GM23248 (cell line): ENCODE measurements at regions not wholly inside any gene's neighbourhood (a gene's known extent, or its start where the extent isn't known, plus 50 kb on each side); places are given as distances from the start of the nearest gene placed in this dataset.

Experiments used
- DNase-seq: peaks from one replicate; pipeline ENCODE4 v3.0.0-alpha.2; 2015
- H2AFZ ChIP-seq: fragments of 200-600 bp; sonication (generic); 2 replicates; pipeline ENCODE4 v1.6.1; 2016; ENCODE audit warnings: antibody characterized with exemption
- H3F3A ChIP-seq: fragments of 200-600 bp; sonication (generic); 2 replicates; pipeline ENCODE4 v1.6.1; 2016; ENCODE audit warnings: mild to moderate bottlenecking, antibody characterized with exemption, mixed run types; ENCODE audit not compliant: insufficient read depth
- H3K27ac ChIP-seq: fragments of 200-600 bp; sonication (generic); 2 replicates; pipeline ENCODE4 v1.5.1; 2016; ENCODE audit warnings: mild to moderate bottlenecking
- H3K27me3 ChIP-seq: fragments of 200-600 bp; sonication (generic); replicated peaks from 2 replicates; pipeline ENCODE4 v1.6.1; 2016; ENCODE audit warnings: mild to moderate bottlenecking; ENCODE audit not compliant: insufficient read depth
- H3K36me3 ChIP-seq: fragments of 200-600 bp; sonication (generic); 2 replicates; pipeline ENCODE4 v1.6.1; 2016; ENCODE audit warnings: low read depth, mild to moderate bottlenecking
- H3K4me1 ChIP-seq: fragments of 200-600 bp; sonication (generic); 2 replicates; pipeline ENCODE4 v1.6.1; 2016; ENCODE audit warnings: mild to moderate bottlenecking; ENCODE audit not compliant: insufficient read depth
- H3K4me2 ChIP-seq: fragments of 200-600 bp; sonication (generic); one replicate; pipeline ENCODE4 v1.6.1; 2016; ENCODE audit warnings: mild to moderate bottlenecking; ENCODE audit not compliant: unreplicated experiment
- H3K4me3 ChIP-seq: fragments of 200-600 bp; sonication (generic); 2 replicates; pipeline ENCODE4 v1.5.1; 2016; ENCODE audit warnings: mild to moderate bottlenecking
- H3K79me2 ChIP-seq: fragments of 200-600 bp; sonication (generic); 2 replicates; pipeline ENCODE4 v1.6.1; 2016; ENCODE audit warnings: mild to moderate bottlenecking; ENCODE audit not compliant: insufficient read depth
- H3K9ac ChIP-seq: fragments of 200-600 bp; sonication (generic); 2 replicates; pipeline ENCODE4 v1.6.1; 2016; ENCODE audit warnings: mild to moderate bottlenecking
- H3K9me2 ChIP-seq: fragments of 200-600 bp; sonication (generic); 2 replicates; pipeline ENCODE4 v1.6.1; 2016; ENCODE audit warnings: mixed run types, mild to moderate bottlenecking, moderate library complexity; ENCODE audit not compliant: insufficient read depth
- H3K9me3 ChIP-seq: fragments of 200-600 bp; sonication (generic); one replicate; pipeline ENCODE4 v1.6.1; 2017; ENCODE audit warnings: low read depth
- H4K20me1 ChIP-seq: fragments of 200-600 bp; sonication (generic); 2 replicates; pipeline ENCODE4 v1.6.0; 2016; ENCODE audit not compliant: insufficient read depth
- EZH2 ChIP-seq: fragments of 200-600 bp; sonication (generic); IDR thresholded peaks from 2 replicates; pipeline ENCODE4 v1.6.1; 2018; ENCODE audit warnings: antibody characterized with exemption, mild to moderate bottlenecking; ENCODE audit not compliant: insufficient read depth, poor library complexity, severe bottlenecking
- EZH2phosphoT487 ChIP-seq: fragments of 200-600 bp; sonication (generic); IDR thresholded peaks from 2 replicates; pipeline ENCODE4 v1.6.1; 2018; ENCODE audit warnings: antibody characterized with exemption, moderate library complexity, mild to moderate bottlenecking, low read depth; ENCODE audit not compliant: insufficient read depth
- whole genome bisulfite sequencing, 2 experiments: methylation state at CpG; one replicate each; pipeline ENCODE4 v1.1.6; 2015 to 2017; ENCODE audit warnings: low lambda C conversion rate in 2 of 2, low coverage in 1 of 2; ENCODE audit errors: missing lambda C conversion rate in 2 of 2; 5-methylcytosine and 5-hydroxymethylcytosine counted together
- in situ Hi-C: fragments of 300-500 bp; cut with MboI; formaldehyde crosslinking; loops from 2 replicates; pipeline ENCODE4 v1.15.0; 2020

DNA sequence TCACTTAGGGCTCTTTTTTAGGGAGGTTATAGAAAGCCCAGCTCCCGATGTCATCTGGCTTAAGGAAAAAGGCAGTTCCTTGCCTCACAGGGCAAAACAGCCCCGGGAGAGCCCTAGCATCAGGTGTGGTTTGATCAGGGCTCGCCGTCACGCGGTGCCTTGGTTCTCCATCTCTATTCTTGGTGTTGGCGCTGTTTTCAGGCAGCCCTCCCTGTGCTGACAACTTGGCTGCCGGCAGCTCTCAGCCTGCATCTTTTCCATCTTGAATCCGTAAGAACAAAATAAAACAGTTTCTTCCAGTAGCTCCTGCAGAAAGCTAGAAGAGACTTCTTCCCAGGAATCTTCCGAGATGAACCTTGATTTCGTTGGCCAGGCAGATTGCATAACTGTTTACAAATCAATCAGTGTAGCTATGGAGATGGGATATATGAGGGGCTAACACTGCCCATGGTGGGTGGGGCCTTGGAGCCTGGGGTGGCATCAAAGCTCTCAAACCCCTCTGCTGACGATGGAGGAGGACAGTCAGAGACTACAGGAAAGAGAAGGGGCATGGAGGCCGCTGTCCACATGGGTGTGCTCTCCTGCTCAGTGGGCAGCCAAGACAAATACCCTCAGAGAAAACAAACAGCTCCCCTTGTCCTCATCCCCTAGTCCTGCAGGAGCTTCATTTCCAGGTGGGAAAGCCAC lies 370.7 kb upstream of the C1orf174 start:
- no peak overlapping the region for H2AFZ ChIP-seq
- no peak for DNase-seq
- no peaks in the 10 kb centered on the region for H4K20me1 ChIP-seq
- no peaks in the 10 kb centered on the region for H3K9me3 ChIP-seq
- in situ Hi-C loops = no loop called here
- H3K4me2 ChIP-seq = no peak overlapping the region
- TF ChIP-seq EZH2phosphoT487 (no peak), EZH2 (no peak)
- no peak overlapping the region for H3K27ac ChIP-seq
- H3K79me2 ChIP-seq = no peaks in the 10 kb centered on the region
- WGBS, 2 experiments = 28 to 42% methylated on average over 13 of the region's 13 CpGs
- H3K4me3 ChIP-seq = no peak overlapping the region
- no peaks in the 10 kb centered on the region for H3K27me3 ChIP-seq
- H3K9ac ChIP-seq = no peak overlapping the region
- H3K9me2 ChIP-seq = no peaks in the 10 kb centered on the region
- H3K36me3 ChIP-seq = no peaks in the 10 kb centered on the region
- H3K4me1 ChIP-seq = no peaks in the 10 kb centered on the region
- H3F3A ChIP-seq = no peaks in the 10 kb centered on the region

DNA sequence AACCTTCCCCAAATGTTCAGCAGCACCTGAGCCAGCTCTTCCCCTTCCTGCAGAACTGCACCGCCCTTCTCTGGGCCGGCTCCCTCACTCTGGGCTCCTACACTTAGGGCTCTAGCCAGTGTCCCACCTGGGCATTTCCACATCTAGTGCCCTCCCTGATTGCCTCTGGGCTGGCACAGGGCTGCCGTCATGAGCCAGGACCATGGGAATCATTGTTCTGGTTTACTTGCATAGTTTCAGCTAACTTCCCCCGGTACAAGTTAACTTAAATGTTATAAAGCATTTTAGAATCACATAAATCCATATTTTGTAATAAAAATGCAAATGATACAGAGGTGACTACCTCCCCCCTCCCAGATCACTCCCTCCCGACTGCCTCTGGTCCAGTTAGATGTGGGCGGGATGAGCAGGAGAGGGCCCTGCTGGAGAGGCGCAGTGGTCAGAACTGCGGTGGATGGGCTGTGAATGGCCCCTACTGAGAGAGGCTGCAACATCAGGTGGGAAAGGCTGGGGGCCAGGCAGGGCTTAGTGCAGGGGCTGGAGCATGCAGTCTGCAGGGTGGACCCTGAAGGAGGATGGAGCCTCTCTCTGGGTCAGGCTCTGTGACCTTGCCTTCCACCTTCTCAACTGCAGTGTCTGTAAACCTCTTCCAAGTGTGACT lies 371.4 kb upstream of the C1orf174 start:
- no peak for DNase-seq
- H3K79me2 ChIP-seq = no peaks in the 10 kb centered on the region

DNA sequence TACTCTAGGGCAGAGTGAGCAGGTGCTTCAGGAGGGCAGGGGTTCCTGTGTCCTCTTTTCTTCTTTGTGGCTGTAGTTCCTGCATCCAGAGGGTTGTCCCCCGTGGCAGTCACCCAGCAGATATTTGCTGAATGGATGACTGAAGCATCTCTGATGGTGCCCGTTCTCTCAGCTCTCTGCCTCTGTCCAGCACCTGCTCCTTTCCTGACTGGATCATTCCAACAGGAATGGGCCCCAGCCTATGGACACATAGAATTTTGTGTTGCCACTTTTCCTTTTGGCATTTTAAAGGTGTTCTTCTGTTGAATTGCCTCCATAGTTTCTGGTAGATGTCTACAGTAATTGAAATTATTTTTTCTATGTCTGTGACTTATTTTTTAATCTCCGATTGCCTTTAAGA lies 372.5 kb upstream of the C1orf174 start:
- in situ Hi-C loops = no loop called here
- Histone ChIP-seq H3K36me3 (no peaks in the 10 kb centered on the region), H4K20me1 (no peaks in the 10 kb centered on the region), H2AFZ (no peak overlapping the region), H3K9me2 (no peaks in the 10 kb centered on the region), H3K27ac (no peak overlapping the region), H3F3A (no peaks in the 10 kb centered on the region), H3K4me3 (no peak overlapping the region), H3K4me2 (no peak overlapping the region), H3K27me3 (no peaks in the 10 kb centered on the region), H3K9me3 (no peaks in the 10 kb centered on the region), H3K79me2 (no peaks in the 10 kb centered on the region), H3K4me1 (no peaks in the 10 kb centered on the region), H3K9ac (no peak overlapping the region)
- TF ChIP-seq EZH2phosphoT487 = no peak
- no peak for TF ChIP-seq EZH2
- no peak for DNase-seq
- 15 to 17% methylated on average over 3 of the region's 3 CpGs for WGBS, 2 experiments

More for the DNA sequence above, 371.4 kb upstream of the C1orf174 start:
- H3K36me3 ChIP-seq = no peaks in the 10 kb centered on the region
- no peak overlapping the region for H3K27ac ChIP-seq
- no peaks in the 10 kb centered on the region for H3K9me2 ChIP-seq
- H3K9me3 ChIP-seq = no peaks in the 10 kb centered on the region
- H3K27me3 ChIP-seq = no peaks in the 10 kb centered on the region
- TF ChIP-seq EZH2 = no peak
- no peak for TF ChIP-seq EZH2phosphoT487
- H3F3A ChIP-seq = no peaks in the 10 kb centered on the region
- in situ Hi-C loops = no loop called here
- H3K4me1 ChIP-seq = no peaks in the 10 kb centered on the region
- no peak overlapping the region for H2AFZ ChIP-seq
- no peak overlapping the region for H3K4me3 ChIP-seq
- WGBS, 2 experiments = 43% methylated on average over 8 of the region's 8 CpGs
- no peak overlapping the region for H3K4me2 ChIP-seq
- no peaks in the 10 kb centered on the region for H4K20me1 ChIP-seq
- H3K9ac ChIP-seq = no peak overlapping the region

DNA sequence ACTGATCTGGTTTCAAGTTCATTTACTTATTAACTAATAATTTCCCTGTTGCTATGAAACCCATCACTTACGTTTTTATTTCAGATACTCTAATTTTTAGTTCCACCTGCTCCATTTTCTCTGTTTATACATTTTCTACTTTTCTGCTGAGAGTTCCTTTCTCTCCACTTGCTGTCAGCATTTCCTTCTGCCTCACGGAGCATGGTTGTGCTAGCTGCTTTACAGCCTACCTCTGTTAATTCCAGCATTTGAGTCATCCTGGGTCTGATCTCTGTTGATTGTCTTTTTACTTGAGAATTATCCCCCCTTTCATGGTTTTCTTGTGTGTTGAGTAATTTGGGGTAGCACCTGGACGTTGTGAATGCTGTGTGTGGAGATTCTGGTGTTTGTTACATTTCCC lies 373.2 kb upstream of the C1orf174 start:
- H3K27me3 ChIP-seq = no peaks in the 10 kb centered on the region
- DNase-seq = no peak
- H3K4me3 ChIP-seq = no peak overlapping the region
- no peak overlapping the region for H2AFZ ChIP-seq
- no peaks in the 10 kb centered on the region for H3K36me3 ChIP-seq
- TF ChIP-seq EZH2 = no peak
- TF ChIP-seq EZH2phosphoT487 = no peak
- H3F3A ChIP-seq = no peaks in the 10 kb centered on the region
- H4K20me1 ChIP-seq = no peaks in the 10 kb centered on the region
- no peaks in the 10 kb centered on the region for H3K4me1 ChIP-seq
- no peaks in the 10 kb centered on the region for H3K79me2 ChIP-seq
- WGBS, 2 experiments = 11 to 13% methylated on average over 3 of the region's 3 CpGs
- H3K27ac ChIP-seq = no peak overlapping the region
- no peak overlapping the region for H3K4me2 ChIP-seq
- no peaks in the 10 kb centered on the region for H3K9me2 ChIP-seq
- in situ Hi-C loops = no loop called here
- H3K9ac ChIP-seq = no peak overlapping the region
- no peaks in the 10 kb centered on the region for H3K9me3 ChIP-seq
